GM18498 (cell line): ENCODE measurements at regions not wholly inside any gene's neighbourhood (a gene's known extent, or its start where the extent isn't known, plus 50 kb on each side); places are given as distances from the start of the nearest gene placed in this dataset.
"Not testable (repeated sequence)": the region's sequence is repeated elsewhere in the genome, so short reads cannot be mapped to it uniquely, and the experiment has no call there.

Experiments
- ATAC-seq: cut with Tn5 transposase; IDR thresholded peaks from one replicate; pipeline ENCODE4 v1.9.1; 2021; ENCODE audit warnings: mild to moderate bottlenecking, moderate library complexity; ENCODE audit not compliant: unreplicated experiment

DNA sequence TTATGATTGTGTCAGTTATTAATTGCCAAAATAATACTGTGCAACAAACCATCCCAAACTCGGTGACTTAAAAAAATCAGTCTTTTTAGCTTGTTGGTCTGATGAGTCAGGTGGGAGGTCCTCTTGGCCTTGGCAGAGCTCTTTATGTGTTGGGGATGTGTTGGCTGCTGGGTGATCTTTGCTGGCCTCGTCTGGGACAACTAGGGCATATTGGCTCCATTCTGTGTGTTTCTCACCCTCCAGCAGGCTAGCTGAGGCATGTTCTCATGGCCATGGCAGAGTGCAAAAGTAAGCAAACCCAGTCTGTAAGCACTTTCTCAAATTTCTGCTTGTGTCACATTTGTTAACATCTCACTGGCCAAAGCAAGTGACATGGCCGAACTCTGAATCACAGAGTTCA, 251.6 kb downstream of the RPLP1 start:
- ATAC-seq, result no peak

DNA sequence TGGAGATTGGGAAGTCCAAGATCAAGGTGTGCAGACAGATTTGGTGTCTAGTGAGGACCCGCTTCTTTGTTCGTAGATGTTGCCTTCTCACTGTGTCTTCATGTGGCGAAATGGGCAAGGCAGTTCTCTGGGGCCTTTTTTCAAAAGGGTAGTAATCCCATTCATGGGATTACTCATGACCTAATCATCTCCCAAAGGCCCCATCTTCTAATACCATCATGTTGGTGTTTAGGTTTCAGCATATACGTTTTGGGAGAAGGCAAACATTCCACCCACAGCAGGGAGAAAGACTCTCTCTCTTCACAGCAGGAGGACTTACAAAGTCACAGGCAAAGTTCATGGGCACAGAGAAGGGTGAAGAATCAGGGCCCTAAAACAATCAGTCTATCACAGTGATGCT, 252.1 kb downstream of the RPLP1 start:
- no peak for ATAC-seq

DNA sequence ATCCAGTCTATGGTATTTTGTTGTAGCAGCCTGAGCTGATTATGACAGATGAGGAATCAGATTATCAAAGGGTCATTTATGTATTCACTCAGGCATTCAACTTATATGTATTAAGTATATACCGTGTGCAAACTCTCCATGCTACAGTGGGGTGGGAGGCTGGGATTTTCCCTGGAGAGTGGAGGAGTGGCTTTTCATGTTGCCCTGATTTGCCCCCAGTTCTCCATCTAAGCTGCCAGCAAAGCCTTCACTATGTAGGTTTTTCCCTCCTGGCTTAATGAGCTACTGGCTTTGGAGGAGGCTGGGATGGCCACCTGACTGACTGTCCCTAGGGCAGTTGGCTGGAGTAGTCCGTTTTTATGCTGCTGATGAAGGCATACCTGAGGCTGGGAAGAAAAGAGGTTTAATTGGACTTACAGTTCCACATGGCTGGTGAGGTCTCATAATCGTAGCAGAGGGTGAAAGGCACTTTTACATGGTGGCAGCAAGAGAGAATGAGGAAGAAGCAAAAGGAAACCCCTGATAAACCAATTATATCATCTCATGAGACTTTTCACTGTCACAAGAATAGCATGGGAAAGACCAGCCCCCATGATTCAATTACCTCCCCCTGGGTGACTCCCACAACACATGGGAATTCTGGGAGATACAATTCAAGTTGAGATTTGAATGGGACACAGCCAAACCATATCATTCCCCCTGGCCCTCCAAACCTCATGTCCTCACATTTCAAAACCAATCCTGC, 253.9 kb downstream of the RPLP1 start:
- ATAC-seq, result no peak

DNA sequence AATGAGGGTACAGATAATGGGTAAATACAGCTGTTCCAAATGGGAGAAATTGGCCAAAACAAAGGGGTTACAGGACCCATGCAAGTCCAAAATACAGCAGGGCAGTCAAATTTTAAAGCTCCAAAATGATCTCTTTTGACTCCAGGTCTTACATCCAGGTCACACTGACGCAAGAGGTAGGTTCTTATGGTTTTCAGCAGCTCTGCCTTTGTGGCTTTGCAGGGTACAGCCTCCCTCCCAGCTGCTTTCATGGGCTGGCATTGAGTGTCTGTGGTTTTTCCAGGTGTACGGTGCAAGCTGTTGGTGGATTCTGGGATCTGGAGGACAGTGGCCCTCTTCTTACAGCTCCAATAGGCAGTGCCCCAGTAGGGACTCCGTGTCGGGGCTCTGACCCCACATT, 254.6 kb downstream of the RPLP1 start:
- not testable (repeated sequence) for ATAC-seq

DNA sequence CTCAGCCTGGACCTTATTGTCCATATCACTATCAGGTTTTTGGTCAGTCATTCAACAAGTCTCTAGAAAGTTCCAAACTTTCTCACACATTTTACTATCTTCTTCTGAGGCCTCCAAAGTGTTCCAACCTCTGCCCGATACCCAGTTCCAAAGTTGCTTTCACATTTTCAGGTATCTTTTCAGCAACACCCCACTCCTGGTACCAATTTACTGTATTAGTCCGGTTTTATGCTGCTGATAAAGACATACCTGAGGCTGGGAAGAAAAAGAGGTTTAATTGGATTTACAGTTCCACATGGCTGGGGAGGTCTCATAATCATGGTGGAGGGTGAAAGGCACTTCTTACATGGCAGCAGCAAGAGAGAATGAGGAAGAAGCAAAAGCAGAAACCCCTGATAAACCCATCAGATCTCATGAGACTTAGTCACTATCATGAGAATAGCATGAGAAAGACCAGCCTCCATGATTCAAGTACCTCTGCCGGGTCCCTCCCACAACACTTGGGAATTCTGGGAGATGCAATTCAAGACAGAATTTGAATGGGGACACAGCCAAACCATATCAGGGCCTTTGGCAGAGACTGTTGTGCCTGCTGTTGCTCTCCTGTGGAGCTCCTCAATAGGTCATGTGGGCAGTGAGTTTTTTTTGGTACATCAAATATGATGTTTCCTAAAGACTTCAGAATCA, 256.0 kb downstream of the RPLP1 start:
- ATAC-seq, result not testable (repeated sequence)

DNA sequence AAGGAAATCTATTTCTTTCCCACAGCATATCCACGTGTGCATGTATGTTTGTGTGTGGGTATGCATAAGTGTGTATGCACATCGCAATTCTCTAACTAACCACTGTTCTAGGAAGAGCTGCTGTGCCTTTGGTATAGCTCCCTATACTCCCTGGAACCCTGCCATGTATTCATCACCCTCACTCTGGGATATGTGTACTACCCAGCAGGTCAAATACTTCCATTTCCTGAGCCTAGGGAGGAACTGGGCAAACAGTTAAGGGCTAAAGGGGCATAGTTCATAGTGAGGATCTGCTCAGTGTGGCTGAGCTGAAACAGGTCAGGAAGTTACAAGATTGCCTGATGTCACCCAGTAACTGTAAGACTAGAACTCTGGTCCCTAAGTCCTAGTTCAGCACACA, 260.4 kb downstream of the RPLP1 start:
- no peak for ATAC-seq

DNA sequence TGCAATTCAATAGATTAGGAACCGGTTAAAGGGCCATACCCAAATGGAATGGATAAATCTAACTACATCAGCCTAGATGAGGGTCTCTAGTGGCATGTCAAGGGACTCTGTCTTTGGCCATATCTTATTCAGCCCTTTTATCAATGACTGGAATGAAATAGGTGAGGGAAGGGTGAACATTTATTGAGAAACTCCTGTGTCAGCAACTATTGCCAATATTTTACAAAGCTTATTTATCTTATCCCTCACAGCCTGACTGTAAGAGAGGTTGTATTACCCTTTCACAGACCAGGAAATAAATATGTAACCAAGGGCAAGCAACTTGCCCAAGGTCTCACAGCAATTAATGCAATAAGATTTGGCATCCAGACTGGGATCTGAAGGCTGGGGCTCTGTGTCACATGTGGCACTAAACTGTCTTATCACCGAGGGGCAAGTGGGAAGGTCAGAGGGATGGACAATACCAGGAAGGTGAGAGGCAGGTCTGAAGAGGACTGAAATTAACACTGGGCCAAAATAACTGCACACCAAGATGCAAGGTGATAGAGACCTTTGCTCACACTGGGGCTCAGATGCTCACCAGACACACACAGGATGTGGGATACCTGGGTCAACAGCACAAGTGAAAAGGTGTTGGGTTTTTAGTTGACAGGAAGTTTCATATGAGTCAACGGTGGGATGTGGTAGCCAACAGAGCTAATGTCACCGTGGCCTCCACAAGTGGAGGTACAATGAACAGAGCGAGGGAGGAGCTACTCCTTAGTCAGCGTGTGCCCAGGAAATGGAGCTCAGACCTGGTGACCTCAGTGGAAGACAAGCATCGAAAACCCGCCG, 261.3 kb downstream of the RPLP1 start:
- peak; percentile 90 for ATAC-seq

DNA sequence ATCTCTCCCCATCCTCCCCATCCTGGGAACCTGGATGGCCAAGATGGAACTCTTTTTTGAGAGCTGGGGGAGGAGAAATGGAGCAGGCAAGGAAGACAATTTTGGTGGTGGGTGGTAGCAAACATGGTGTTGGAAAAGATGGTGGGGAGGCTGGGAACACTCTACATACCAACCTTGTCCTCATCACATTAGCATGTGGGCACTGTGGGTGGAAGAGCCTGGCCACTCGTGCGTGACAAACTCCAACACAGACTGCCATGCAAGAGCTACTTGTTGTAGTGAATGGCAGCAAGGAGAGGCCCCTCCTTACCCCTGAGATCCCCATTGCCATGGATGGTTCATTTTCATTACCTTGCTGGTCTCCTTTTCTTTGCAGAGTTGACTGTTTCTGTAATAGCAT, 262.6 kb downstream of the RPLP1 start:
- no peak for ATAC-seq

DNA sequence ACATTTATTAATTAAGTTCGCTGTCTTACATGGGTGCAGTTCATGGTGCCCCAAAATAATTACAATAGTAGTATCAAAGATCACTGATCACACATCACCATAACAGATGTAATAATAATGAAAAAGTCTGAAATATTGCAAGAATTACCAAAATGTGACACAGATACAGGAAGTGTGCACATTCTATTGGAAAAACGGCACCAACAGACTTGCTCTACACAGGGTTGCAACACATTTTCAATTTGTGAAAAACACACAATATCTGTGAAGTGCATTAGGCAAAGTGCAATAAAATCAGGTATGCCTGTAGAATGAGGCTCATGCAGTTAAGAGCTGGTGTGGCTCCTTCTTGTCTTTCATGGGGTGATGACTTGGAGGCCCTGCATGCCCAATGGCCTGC, 265.8 kb downstream of the RPLP1 start:
- ATAC-seq, result no peak

DNA sequence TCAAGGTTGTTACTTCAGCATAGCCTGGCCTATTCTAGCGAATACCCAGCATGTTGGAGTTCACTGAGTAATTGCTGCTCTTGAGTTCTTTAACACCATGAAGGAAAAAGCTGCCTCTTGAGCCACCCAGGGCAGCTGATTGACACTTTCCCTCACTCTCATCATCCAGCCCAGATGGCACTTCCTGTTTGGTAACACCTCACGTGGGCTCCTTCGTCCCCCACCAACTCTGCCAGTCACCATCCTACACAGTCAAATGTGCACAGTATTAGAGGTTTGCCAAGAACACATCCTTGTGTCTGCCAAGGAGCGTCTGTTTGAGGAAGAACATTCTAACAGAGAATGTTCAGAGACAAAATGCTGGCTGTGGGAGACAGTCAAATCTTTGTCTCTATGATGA, 266.3 kb downstream of the RPLP1 start:
- ATAC-seq, result no peak

DNA sequence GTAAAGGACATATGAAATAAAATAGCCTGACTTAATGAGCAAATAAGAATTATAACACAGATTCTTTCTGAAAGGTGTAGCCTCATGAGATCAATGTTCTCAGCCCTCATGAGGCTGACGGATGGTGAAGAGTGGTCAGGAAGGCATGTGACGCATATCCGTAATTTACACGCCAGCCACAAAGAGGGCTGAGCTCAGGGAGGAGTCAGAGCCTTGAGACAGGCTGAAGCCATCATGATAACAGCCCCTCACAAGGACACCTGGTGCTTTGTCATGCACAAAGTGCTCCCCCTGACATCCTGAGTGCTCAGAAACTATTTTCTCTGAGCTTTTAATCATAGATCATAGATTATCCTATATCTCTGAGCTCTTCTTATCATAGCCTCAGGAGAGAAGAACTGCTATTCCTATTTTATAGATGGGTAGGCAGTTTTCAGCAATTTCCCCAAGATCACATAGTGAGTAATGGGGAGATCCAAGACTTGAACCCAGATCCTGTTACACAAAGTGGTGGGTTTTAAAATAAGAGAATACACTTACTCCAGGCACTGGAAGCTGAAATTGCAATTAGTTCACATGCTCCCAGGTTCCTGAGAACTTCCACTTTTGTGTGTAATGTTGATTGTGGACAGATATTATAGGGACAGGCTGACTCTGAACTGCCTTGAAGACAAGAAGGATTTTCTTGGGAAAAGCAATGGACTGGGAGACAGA, 267.1 kb downstream of the RPLP1 start:
- ATAC-seq, result no peak

DNA sequence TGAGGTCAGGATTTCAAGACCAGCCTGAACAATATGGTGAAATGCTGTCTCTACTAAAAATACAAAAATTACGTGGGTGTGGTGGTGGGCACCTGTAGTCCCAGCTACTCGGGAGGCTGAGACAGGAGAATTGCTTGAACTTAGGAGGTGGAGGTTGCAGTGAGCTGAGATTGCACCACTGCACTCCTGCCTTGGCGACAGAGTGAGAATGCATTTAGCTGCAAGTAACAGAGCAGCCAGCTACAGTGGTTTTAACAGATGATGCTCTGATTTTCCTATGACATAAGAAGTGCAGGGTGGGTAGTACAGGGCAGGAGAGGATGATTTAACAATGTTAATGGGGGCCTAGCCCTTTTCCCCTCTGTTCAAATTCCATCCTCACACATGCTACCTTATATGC, 267.9 kb downstream of the RPLP1 start:
- no peak for ATAC-seq

DNA sequence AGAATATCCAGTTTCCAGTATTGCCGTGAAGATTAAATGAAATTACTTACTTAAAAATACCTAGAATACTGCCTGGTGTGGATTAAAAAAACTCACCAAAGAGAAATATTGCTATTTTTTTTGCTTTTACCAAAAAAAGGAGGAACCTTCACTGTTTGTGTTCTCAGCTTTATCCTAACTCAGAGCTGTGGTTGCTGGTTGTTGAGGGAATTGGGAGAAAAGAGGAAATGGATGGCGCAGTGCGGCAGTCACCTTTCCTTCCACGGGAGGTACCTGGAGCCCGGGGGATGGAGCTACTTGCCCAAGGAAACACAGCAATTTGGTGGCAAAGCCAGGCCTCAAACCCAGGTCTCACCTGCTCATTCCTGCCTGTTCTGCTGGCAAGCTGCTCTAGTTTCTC, 270.3 kb downstream of the RPLP1 start:
- ATAC-seq, result no peak

DNA sequence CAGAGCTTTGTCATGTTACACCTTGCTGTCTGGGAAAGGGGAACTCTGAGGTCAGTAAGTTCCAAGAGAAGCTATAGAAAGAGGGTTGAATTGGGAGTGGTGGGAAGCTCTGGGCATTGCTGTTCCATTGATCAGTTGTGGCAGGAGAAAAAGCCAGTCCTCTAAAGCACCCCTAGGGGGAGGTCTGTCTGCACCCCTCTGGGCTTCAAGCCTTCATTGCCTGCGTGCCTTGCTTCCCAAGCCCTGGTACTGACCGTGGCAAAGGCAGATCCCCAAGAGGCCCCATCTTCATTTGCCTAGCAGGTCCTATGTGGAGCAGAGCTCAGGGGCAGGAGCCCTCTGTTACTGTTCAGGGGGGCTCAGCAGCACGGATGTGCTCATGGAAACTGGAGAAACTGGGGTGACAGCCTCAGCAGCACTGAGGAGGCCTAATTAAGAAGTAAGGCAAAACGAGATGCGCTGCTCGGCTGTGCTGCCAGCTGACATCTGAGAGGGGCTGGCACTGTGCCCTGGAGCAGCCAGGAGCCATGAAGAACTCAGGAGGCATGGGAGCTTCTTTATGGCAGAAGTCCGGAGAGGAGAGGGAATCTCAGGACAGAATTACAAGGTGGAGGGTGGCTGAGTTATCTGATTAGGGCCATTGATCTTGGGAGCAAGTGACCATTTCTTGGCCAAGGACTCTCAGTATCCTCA, 270.9 kb downstream of the RPLP1 start:
- no peak for ATAC-seq

DNA sequence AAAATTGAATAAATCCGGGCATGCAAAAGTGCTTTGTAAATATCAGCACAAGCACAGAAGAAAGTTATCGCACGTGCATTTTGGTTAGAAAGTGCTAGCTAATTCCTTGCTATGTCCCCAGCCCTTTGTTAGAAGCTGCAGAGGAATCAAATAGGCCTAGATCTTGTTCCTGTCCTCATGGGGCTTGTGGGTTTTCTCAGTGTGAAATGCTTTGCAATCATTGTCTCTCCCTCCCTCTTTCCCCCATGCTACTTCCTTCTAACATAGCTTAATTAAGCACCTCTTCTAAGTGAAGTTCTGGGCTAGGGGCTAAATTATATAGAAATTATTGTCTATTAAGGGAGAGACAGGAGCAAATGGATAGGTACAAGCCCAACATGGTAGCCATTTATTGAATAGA, 271.7 kb downstream of the RPLP1 start:
- no peak for ATAC-seq

DNA sequence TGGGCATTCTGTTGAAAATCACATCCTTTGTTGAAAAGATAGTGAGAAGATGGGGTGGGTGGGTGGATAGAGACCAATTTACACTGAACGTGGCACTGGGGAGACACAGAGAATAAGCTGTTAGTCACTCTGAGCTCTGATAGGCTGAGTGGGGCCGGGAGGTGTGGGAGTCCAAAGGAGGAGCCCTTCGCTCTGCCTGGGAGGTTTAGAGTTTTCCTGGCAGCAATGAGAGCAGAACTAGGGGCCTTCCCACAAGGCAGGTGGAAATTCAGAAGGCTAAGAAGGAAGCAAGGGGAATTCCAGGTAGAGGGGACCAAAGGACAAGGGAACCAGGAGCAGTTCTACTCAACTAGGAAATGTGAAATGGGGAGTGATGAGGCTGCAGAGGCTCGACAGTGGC, 272.7 kb downstream of the RPLP1 start:
- ATAC-seq, result no peak

DNA sequence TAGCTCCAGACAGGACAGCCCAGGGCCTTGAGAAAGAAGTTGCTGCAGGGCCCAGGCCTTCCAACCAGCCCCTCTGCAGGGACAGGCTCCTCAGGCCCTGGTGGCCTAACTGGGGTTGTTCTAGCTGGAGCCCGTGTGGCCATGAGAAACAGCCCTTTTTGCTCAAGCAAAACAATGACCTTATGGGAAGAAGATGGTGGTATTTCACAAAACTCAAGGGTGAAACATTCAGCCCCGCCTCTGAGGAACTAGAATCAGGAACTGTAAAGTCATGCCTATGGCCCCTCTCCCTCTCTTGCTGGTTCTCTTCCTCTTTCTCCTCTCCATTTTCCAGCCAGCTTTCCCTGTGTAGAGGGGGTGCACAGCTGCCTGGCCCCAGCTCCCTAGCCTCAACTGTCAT, 273.3 kb downstream of the RPLP1 start:
- ATAC-seq, result no peak

DNA sequence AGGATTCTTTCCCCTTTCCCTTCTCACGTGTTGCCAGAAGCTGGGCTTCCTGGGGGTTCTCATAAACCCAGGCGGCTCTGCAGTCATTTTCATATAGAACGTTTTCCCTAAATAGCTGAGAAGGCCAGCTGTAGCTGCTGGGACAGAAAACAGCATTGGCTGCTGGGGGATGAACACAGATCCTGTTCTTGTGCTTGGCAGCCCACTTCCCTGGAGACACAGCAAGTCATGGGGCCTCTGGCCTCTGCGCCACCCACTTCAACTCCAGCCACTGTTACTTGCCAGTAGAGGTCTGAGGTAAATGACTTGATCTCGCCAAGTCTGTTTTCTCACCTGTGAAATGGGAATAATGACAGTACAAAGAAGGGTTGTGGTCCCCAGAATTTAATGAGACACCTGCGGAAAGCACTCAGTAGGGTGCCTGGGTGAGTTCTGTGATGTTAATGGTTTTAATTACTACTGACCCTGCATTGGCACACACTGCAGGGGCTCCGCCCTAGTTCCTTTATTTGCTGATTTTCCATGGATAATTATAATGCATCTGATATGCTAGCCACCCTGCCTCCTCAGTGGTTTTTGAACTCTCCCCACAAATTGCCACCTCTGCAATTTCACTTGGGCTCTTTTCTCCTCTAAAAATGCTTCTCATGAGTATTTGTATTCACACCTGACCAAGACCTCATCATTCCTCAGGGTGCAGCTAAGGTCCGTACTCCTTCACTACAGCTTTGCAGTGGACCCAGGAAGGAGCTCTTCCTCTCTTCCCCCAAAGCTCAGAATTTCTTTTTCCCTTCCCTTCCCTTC, 274.7 kb downstream of the RPLP1 start:
- ATAC-seq, result no peak

DNA sequence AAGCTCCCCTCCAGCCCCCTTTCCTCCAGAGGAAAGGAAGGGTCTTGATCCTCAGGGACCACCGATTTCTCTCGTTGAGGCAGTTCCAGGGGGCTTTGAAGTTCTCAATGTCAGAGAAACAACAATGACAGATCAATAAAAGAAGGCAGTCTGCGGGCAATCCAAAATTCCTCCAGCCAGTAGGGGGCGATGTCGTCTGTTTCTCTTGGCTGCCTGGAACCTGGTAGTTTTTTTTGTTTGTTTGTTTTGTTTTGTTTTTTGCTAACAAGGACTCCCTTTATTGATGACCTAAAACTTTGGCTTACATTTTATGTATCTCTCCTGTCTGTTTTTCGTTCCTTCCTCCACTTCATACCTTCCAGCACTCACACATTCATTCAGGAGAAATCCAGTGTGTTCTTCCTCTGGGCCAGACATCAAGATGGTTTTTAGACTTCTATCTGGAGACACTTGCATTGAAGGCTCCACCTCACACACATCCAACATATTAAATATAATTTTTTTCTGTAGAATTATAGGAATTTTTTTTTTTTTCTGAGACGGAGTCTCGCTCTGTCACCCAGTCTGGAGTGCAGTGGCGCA, 276.6 kb downstream of the RPLP1 start:
- ATAC-seq, result no peak
